Upper lobe of left lung (tissue), 6 donors: ENCODE measurements at regions not wholly inside any gene's neighbourhood (a gene's known extent, or its start where the extent isn't known, plus 50 kb on each side); places are given as distances from the start of the nearest gene placed in this dataset.

Source experiments
- ATAC-seq, 2 donors: fragments of 200-7000 bp; cut with Tn5 transposase; one replicate each; pipeline ENCODE4 v1.9.1; 2022; ENCODE audit warnings: mild to moderate bottlenecking in 2 of 2, moderate library complexity in 2 of 2; ENCODE audit not compliant: low FRiP score in 2 of 2
- DNase-seq, 2 donors: peaks; one replicate each; pipeline ENCODE4 v3.0.0-alpha.2; 2019 to 2020
- H3K27ac ChIP-seq, 4 donors: fragments of 200-600 bp; sonication (generic); one replicate each; pipeline ENCODE4 v1.5.1; 2016 to 2019
- H3K27me3 ChIP-seq, 4 donors: fragments of 200-600 bp; sonication (generic); one replicate each; pipeline ENCODE4 v1.5.1; 2017 to 2019
- H3K36me3 ChIP-seq, 4 donors: fragments of 200-600 bp; sonication (generic); one replicate each; pipeline ENCODE4 v1.5.1; 2016 to 2019
- H3K4me1 ChIP-seq, 4 donors: fragments of 200-600 bp; sonication (generic); one replicate each; pipeline ENCODE4 v1.5.1; 2018 to 2019
- H3K4me3 ChIP-seq, 4 donors: fragments of 200-600 bp; sonication (generic); one replicate each; pipeline ENCODE4 v1.5.1; 2017 to 2019; ENCODE audit warnings: mild to moderate bottlenecking in 2 of 4, moderate library complexity in 1 of 4
- H3K9me3 ChIP-seq, 4 donors: fragments of 200-600 bp; sonication (generic); one replicate each; pipeline ENCODE4 v1.5.1; 2018 to 2019
- EP300 ChIP-seq, 4 donors: sonication (generic); formaldehyde crosslinking; IDR thresholded peaks; one replicate each; pipeline ENCODE4 v1.5.1; 2017; ENCODE audit warnings: antibody characterized with exemption in 4 of 4, control low read depth in 2 of 4
- POLR2A ChIP-seq, 4 donors: fragments of 450-650 bp; IDR thresholded peaks; one replicate each; pipeline ENCODE4 v1.5.1; 2016 to 2017; ENCODE audit warnings: antibody characterized with exemption in 4 of 4, mild to moderate bottlenecking in 2 of 4
- POLR2AphosphoS5 ChIP-seq, 2 donors: sonication (generic); formaldehyde crosslinking; IDR thresholded peaks; one replicate each; pipeline ENCODE4 v1.5.1; 2017; ENCODE audit warnings: antibody characterized with exemption in 2 of 2
- WGBS, 2 donors: methylation state at CpG; one replicate each; pipeline ENCODE4 v1.1.5; 2017 to 2018; 5-methylcytosine and 5-hydroxymethylcytosine counted together
- TF ChIP-seq, protein P1 (sequence below), 6 experiments: fragments of 450-650 bp in 4 of 6; fragments of 200-600 bp in 2 of 6; sonication (generic) in 2 of 6; IDR thresholded peaks; one replicate each; pipeline ENCODE4 v1.5.1; 2016 to 2019; ENCODE audit warnings: antibody characterized with exemption in 6 of 6
- donor health status: DM: no; HTN: no; CAD: no; lungs with moderate emphysema.
- donor health status: DM: no; HTN: yes; CAD: no; lungs with severe emphysema.

DNA sequence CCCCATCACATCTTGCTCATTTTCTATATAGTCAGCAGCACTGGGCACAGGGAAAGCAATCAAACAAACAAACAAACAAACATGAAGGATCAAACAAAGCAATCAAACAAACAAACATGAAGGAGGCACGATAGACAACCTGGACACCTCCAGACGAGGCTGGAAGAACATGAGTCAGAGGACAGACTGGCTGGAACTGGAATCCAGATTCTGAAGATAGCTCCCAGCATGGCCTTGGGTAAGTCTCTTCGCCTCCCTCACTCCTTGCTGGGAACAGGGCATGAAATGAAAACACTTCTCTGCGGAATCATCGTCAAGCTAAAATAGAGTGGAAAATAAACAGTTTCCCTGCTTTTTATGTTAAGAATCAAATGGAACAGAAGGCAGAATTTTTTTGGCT lies 984.8 kb downstream of the VRK1 start:
- no peak overlapping the region for H3K27ac ChIP-seq
- 84 to 96% methylated on average over 5 of the region's 5 CpGs for WGBS, 2 donors
- no peaks in the 10 kb centered on the region for H3K4me1 ChIP-seq
- no peak for TF ChIP-seq POLR2AphosphoS5 (IDR thresholded peaks at IDR 0.05)
- no peak for TF ChIP-seq POLR2A (IDR thresholded peaks at IDR 0.05)
- TF ChIP-seq, protein P1, sequence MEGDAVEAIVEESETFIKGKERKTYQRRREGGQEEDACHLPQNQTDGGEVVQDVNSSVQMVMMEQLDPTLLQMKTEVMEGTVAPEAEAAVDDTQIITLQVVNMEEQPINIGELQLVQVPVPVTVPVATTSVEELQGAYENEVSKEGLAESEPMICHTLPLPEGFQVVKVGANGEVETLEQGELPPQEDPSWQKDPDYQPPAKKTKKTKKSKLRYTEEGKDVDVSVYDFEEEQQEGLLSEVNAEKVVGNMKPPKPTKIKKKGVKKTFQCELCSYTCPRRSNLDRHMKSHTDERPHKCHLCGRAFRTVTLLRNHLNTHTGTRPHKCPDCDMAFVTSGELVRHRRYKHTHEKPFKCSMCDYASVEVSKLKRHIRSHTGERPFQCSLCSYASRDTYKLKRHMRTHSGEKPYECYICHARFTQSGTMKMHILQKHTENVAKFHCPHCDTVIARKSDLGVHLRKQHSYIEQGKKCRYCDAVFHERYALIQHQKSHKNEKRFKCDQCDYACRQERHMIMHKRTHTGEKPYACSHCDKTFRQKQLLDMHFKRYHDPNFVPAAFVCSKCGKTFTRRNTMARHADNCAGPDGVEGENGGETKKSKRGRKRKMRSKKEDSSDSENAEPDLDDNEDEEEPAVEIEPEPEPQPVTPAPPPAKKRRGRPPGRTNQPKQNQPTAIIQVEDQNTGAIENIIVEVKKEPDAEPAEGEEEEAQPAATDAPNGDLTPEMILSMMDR (IDR thresholded peaks at IDR 0.05) = no peak
- no peak for TF ChIP-seq EP300 (IDR thresholded peaks at IDR 0.05)
- DNase-seq = no peak
- H3K36me3 ChIP-seq = no peaks in the 10 kb centered on the region
- H3K27me3 ChIP-seq = no peaks in the 10 kb centered on the region
- no peaks in the 10 kb centered on the region for H3K9me3 ChIP-seq
- no peak overlapping the region for H3K4me3 ChIP-seq
- ATAC-seq = no peak

DNA sequence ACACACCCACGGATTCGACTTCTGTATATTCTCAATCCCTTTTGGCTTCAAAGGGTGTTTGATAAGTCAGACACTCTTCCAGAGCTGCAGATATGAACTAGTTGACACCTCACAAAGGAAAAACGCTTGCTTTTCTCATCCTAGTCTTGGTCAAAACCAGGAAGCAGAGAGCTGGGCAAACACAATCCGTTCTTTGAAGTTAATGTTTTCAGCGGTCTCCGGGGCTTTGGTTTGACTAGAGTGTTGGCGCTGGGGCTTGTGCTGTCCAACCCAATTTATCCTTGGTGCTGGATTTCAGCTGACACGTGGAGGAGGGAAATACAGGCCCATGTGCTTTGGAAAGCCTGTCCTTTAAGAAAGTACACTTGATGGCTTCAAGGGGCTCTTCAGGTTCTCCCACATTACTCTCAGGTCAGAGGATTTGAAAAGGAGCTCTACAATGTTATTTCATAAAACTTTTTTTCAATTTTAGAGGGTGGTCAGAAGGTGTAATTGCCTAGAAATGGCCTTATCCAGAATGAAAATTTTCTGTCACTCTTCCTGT lies 985.8 kb downstream of the VRK1 start:
- Histone ChIP-seq H3K36me3 (no peaks in the 10 kb centered on the region), H3K4me3 (no peak overlapping the region), H3K9me3 (no peaks in the 10 kb centered on the region), H3K27me3 (no peaks in the 10 kb centered on the region), H3K27ac (no peak overlapping the region), H3K4me1 (no peaks in the 10 kb centered on the region)
- 50 to 68% methylated on average over 8 of the region's 8 CpGs for WGBS, 2 donors
- TF ChIP-seq POLR2AphosphoS5 (IDR thresholded peaks at IDR 0.05) (no peak), POLR2A (IDR thresholded peaks at IDR 0.05) (no peak), EP300 (IDR thresholded peaks at IDR 0.05) (no peak)
- TF ChIP-seq, protein P1 (IDR thresholded peaks at IDR 0.05) = no peak
- DNase-seq (peak in 1 of 2 donors; percentile 31), ATAC-seq (no peak)

DNA sequence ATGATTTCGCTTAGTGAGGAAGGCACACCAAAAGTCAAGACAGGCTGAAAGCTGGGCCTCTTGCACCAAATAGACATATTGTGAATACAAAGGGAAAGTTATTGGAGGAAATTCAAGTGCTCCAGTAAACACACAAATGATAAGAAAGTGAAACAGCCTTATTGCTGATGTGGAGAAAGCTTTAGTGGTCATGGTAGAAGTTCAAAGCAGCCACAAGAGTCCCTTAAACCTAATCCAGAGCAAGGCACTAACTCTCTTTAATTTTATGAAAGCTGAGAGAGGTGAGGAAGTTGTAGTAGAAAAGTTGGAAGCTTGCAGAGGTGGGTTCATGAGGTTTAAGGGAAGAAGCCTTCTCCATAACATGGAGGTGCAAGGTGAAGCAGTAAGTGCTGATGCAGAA lies 988.3 kb downstream of the VRK1 start:
- ATAC-seq (no peak), DNase-seq (no peak)
- H3K9me3 ChIP-seq = no peaks in the 10 kb centered on the region
- H3K27ac ChIP-seq = no peak overlapping the region
- no peaks in the 10 kb centered on the region for H3K27me3 ChIP-seq
- TF ChIP-seq, protein P1 (IDR thresholded peaks at IDR 0.05) = no peak
- TF ChIP-seq POLR2A (IDR thresholded peaks at IDR 0.05) (no peak), EP300 (IDR thresholded peaks at IDR 0.05) (no peak), POLR2AphosphoS5 (IDR thresholded peaks at IDR 0.05) (no peak)
- no peak overlapping the region for H3K4me3 ChIP-seq
- WGBS, 2 donors = 90 to 100% methylated on average over 1 of the region's 1 CpG
- H3K4me1 ChIP-seq = no peaks in the 10 kb centered on the region
- no peaks in the 10 kb centered on the region for H3K36me3 ChIP-seq

DNA sequence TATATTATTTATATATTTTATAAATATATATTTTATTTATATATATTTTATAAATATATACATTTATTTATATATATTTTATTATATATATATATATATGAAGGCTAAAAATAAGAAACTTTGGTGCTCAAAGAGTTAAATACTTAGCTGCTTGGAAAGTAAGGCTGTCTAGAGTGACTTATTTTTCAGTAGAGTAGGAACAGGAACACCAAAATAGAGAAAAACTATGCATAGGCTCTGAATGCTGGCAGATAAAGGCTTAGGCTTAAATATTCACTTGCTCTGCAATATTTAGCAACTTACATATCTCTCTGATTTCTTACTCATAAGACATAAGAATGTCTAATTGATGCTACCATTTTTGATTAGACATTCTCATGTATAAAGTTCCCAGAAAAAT lies 991.2 kb downstream of the VRK1 start:
- Histone ChIP-seq H3K9me3 (no peaks in the 10 kb centered on the region), H3K27me3 (no peaks in the 10 kb centered on the region), H3K27ac (no peak overlapping the region), H3K4me3 (no peak overlapping the region), H3K36me3 (no peaks in the 10 kb centered on the region), H3K4me1 (no peaks in the 10 kb centered on the region)
- DNase-seq (no peak), ATAC-seq (no peak)
- TF ChIP-seq POLR2AphosphoS5 (IDR thresholded peaks at IDR 0.05) (no peak), POLR2A (IDR thresholded peaks at IDR 0.05) (no peak), EP300 (IDR thresholded peaks at IDR 0.05) (no peak)
- TF ChIP-seq, protein P1 (IDR thresholded peaks at IDR 0.05) = no peak

DNA sequence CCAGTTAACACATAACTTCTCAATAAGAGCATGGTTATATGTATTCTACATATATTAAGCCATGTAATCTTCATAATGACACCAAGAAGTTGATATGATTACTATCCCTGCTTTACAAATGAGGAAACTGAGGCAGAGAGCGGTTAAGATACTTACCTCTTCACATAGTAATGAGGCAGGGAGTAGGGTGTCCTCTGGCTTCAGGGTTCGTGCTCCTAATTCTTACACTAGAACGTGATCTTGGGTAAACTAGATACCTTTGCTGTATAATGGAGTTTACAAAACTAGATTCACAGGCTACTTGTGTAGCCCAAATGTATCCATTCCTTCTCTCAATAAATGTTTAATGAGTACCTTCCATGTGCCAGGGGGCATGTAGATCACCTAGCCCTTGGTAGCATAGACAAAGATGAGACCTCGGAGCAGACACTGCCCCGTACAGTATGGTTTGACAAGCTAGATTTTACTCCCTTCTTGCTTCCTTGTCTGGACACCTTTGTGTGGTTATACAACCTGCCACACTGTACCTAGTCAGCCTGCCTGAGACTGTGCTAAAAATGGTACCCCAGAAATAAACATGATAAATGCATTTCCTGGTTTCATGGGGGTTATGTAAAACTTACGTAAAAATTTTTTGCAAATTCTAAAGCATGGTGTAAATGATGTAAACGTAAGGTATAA lies 991.8 kb downstream of the VRK1 start:
- H3K36me3 ChIP-seq = no peaks in the 10 kb centered on the region
- no peaks in the 10 kb centered on the region for H3K9me3 ChIP-seq
- TF ChIP-seq EP300 (IDR thresholded peaks at IDR 0.05) (no peak), POLR2A (IDR thresholded peaks at IDR 0.05) (no peak), POLR2AphosphoS5 (IDR thresholded peaks at IDR 0.05) (no peak)
- TF ChIP-seq, protein P1 (IDR thresholded peaks at IDR 0.05) = no peak
- H3K4me3 ChIP-seq = no peak overlapping the region
- H3K27ac ChIP-seq = no peak overlapping the region
- no peak for ATAC-seq
- no peak for DNase-seq
- H3K4me1 ChIP-seq = no peaks in the 10 kb centered on the region
- H3K27me3 ChIP-seq = no peaks in the 10 kb centered on the region
- 91 to 93% methylated on average over 7 of the region's 7 CpGs for WGBS, 2 donors
